ENCODE measurements at regions not wholly inside any gene's neighbourhood (a gene's known extent, or its start where the extent isn't known, plus 50 kb on each side); places are given as distances from the start of the nearest gene placed in this dataset.
A peak's percentile ranks its signal among the peaks of the same experiment; 100 is the strongest.

DNA sequence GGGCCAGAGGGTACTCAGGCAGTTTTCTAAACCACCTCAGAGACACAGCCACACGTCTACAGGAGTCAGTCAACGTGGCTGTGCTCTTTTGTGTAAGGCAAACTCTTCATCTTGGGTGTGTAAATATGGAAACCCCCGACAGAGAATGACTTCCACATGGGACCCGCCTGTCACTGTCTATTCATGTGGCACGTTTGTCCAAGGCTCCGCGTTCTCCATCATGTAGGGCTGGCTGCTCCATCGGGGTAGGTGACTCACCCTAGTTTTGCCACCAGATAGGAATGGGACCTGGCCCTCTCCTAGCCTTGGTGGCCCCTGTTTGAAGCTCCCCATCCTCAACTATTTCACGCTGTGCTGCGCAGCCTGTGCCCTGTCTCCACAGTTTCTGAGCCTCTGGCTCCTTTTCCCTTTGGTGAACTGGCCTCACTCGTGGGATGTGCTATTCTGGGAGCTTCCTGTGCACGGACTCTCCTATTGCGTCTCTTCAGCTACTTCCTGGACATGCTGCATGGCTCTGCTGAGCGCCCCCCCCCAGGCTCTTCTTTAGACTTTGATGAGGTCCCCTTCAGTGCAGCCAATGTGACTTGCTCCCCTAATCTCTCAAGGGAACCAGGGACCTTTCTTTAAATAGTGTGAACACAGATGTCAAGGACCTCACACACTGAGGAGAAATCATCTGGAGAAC lies 143.2 kb upstream of the PDE10A start:
- DNase-seq (ENCODE audit: low read depth in 3 of 3, low spot score in 2 of 3) = no peak

- no peak for DNase-seq (ENCODE audit: low read depth in 3 of 3, low spot score in 2 of 3)
Observed at GRCh38 chr6:165805636-165806035, 142.6 kb upstream of the PDE10A start.

GRCh38 chr6:165805067-165805555 lies 142.1 kb upstream of the PDE10A start:
- no peak for DNase-seq (ENCODE audit: low read depth in 3 of 3, low spot score in 2 of 3)

GRCh38 chr6:165804331-165805066 lies 141.5 kb upstream of the PDE10A start:
- DNase-seq (ENCODE audit: low read depth in 3 of 3, low spot score in 2 of 3) = no peak

DNA sequence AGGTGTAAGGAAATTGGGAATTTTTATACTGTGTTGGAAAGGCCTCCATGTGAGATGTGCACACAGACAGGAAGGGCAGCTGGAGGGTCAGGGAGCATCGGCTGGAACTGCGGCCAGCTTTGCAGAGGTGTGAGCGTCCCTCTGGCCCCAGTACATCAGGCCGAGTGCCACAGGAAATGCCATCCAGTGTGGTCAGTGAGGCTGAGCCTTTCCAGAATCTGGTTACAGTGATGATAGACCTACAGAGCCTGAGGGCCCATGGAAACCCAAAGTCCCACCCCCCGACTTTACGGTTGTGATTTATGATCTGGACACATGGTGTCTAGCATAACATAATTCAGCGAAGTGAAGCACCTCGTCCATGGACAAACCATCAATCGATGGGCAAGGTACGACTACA lies 137.3 kb upstream of the PDE10A start:
- DNase-seq (ENCODE audit: low read depth in 3 of 3, low spot score in 2 of 3) = no peak

- DNase-seq (ENCODE audit: low read depth in 3 of 3, low spot score in 2 of 3) = no peak
Observed at GRCh38 chr6:165799391-165800153, 136.5 kb upstream of the PDE10A start.

DNA sequence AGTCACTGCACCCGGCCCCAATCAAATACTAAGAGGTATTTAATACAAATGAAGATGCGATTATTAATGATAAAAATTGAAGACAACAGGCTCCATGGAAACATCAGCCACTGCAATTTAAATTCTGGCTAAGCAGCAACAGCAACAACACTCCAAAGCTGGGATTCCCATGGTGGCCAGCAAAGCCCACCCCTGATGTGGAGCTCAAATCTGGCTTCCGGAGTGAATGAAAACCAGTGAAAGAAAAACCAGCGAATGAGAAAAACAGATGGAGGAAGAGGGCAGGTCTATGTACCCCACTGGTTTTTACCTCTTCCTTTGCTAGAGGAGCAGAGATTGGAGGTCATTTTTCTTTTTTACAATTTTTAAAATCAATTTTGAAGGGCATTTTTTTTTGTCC lies 135.9 kb upstream of the PDE10A start:
- DNase-seq (ENCODE audit: low read depth in 3 of 3, low spot score in 2 of 3) = no peak

DNA sequence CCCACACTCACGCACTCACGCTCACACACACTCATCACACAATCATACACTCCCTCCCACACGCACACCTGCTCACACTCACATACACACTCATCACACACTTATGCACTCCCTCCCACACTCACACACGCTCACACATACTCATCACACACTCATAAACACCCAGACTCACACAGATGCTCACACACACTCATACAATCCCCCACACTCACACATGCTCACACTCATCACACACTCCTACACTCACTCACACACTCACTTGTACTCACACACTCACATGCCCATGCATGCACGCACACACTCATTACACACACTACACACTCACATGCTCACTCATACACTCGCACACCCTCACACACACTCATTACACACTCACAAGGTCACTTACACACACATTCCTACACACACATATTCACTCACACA lies 131.1 kb upstream of the PDE10A start:
- no peak for DNase-seq (ENCODE audit: low read depth in 3 of 3, low spot score in 2 of 3)

- DNase-seq (ENCODE audit: low read depth in 3 of 3, low spot score in 2 of 3) = no peak
Observed at GRCh38 chr6:165793287-165793825, 130.3 kb upstream of the PDE10A start.

- no peak for DNase-seq (ENCODE audit: low read depth in 3 of 3, low spot score in 2 of 3)
Observed at GRCh38 chr6:165791876-165792437, 128.9 kb upstream of the PDE10A start.

DNA sequence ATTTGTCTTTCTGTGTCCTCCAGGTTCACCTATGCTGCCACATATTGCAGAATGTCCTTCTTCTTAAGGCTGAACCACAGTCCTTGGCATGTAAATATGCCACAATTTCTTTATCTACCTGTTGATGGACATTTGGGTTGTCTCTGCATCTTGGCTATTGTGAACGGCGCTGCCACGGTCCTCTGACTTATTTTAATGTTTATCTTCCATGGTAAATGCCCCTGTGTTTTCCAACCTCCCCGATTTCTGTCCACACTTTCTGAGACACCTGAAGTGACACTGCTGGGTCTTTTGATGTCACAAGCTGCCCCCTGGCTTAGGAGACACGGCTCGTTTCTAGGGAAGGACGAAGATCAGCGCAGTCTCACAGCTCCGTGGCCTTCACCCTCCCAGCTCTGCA lies 128.3 kb upstream of the PDE10A start:
- DNase-seq (ENCODE audit: low read depth in 3 of 3, low spot score in 2 of 3) = no peak

- no peak for DNase-seq (ENCODE audit: low read depth in 3 of 3, low spot score in 2 of 3)
Observed at GRCh38 chr6:165782812-165783211, 119.8 kb upstream of the PDE10A start.

DNA sequence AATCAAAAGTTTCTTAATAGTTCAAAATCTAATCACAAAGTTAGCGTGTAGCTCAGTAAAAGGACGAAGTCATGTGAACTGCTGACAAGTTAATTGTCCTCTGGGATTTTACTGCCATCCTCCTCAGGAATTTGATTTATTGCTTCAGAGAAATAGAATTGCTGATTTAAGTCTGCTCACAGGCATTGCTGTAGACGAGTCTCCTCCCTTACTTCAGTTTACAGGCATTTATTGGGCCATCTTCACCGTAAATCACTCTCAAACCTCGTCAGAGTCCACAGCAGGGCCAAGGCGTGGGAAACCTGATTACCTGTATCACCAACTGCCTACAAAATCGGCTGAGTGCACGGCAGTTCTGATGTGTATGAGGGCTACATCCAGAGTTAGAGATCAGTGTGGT lies 119.1 kb upstream of the PDE10A start:
- peak in 1 of 3 donors; percentile 35 for DNase-seq (ENCODE audit: low read depth in 3 of 3, low spot score in 2 of 3)

DNA sequence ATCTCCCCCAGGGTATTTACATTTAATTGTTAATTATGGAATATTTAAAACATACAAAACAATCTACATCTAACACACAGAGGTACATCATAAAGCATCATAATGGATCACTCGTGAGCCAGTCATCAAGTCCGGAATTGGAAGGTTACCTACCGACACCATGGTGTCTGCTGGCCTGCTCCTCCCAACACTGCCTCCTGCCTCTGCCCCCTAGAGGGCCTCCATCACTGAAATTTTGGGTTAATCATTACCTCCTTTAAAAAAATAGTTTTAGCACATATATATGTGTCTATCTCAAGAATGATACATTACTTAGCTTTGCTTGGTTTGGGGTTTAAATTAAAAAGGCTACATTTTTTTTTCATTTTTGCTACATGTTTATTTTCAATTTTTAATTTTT lies 114.6 kb upstream of the PDE10A start:
- no peak for DNase-seq (ENCODE audit: low read depth in 3 of 3, low spot score in 2 of 3)

- DNase-seq (ENCODE audit: low read depth in 3 of 3, low spot score in 2 of 3) = no peak
Observed at GRCh38 chr6:165776691-165777090, 113.7 kb upstream of the PDE10A start.

DNA sequence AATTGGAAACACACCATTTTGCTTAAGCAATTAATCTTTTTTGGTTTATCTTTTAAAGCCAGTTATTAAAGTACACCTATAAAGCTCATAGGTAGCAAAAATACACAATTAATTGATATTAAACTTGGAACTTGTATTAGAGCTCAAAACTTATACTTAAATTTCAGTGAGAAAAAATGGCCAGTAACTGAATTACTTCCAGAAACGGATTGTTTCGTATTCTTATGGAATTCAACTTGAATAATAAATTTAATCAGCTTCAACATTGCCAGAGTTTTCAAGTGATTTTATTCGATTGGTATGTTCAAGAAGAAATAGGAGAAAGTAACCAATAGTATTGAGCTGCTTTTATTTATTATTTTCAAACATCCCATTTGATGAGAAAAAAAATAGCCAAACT lies 112.7 kb upstream of the PDE10A start:
- DNase-seq (ENCODE audit: low read depth in 3 of 3, low spot score in 2 of 3) = no peak

GRCh38 chr6:165774903-165775601 lies 112.0 kb upstream of the PDE10A start:
- peak in 2 of 3 donors; percentile 38 to 42 for DNase-seq (ENCODE audit: low read depth in 3 of 3, low spot score in 2 of 3)

- no peak for DNase-seq (ENCODE audit: low read depth in 3 of 3, low spot score in 2 of 3)
Observed at GRCh38 chr6:165770397-165771082, 107.5 kb upstream of the PDE10A start.

- no peak for DNase-seq (ENCODE audit: low read depth in 3 of 3, low spot score in 2 of 3)
Observed at GRCh38 chr6:165769884-165770283, 106.8 kb upstream of the PDE10A start.

DNA sequence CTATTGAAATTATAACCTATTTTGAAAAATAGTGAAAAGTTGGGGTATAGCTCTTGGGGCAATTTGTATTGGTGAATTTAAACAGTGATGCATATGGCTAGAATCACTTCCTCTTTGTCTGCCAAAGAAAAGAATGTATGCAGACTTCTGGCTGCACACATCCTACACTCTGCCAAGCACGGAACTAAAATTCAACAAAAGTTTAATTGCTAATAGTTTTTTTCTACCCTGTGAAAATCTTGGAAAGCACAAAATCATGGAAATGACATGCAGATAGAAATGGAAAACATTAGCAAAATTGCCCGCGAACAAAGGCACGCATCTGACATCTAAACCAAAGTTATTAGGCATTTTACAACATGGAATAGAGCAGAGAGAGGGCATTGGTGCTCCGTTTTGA lies 106.4 kb upstream of the PDE10A start:
- no peak for DNase-seq (ENCODE audit: low read depth in 3 of 3, low spot score in 2 of 3)
